HCT116 (cell line): ENCODE measurements at regions not wholly inside any gene's neighbourhood (a gene's known extent, or its start where the extent isn't known, plus 50 kb on each side); places are given as distances from the start of the nearest gene placed in this dataset.

ENCODE experiments used
- ATAC-seq: fragments of 200-7000 bp; cut with Tn5 transposase; 2 replicates; pipeline ENCODE4 v1.9.1; 2020; ENCODE audit warnings: mild to moderate bottlenecking, moderate library complexity
- BruUV-seq: library from RNA; stranded (reverse); fragments of 400-500 nt; replicated peaks from 2 replicates; lab custom pipeline; 2021; lab: Mats Ljungman, UMichigan
- CTCF ChIA-PET: fragments of 300-600 bp; sonication (Branson Sonifier 250); formaldehyde crosslinking; loops from one replicate; lab custom pipeline; 2021; ENCODE audit warnings: antibody characterized with exemption; lab: Charles Lee
- POLR2A ChIA-PET: fragments of 300-600, 350-600 bp; sonication (Branson Sonifier 250); formaldehyde crosslinking; loops from one replicate; lab custom pipeline; 2021; ENCODE audit warnings: antibody characterized with exemption; lab: Charles Lee
- RAD21 ChIA-PET, 2 experiments: fragments of 300-600 bp; sonication (Branson Sonifier 250); formaldehyde crosslinking; loops; one replicate each; lab custom pipeline; 2023; ENCODE audit warnings: low total read pairs in 2 of 2; ENCODE audit not compliant: uncharacterized antibody in 2 of 2, unreplicated experiment in 2 of 2, low non-redundant PET in 1 of 2; lab: Charles Lee
- DNase-seq: peaks from one replicate; pipeline ENCODE4 v3.0.0-alpha.2; 2010; ENCODE audit warnings: low read depth, low spot score
- H2AFZ ChIP-seq: fragments of 200-600 bp; shearing (Covaris generic), sonication (generic); 2 replicates; pipeline ENCODE4 v1.6.1; 2017; ENCODE audit warnings: low read depth, mixed run types, mixed read lengths, antibody characterized with exemption, low read length; ENCODE audit not compliant: poor library complexity, severe bottlenecking
- H3K27ac ChIP-seq: 2 replicates; pipeline ENCODE4 v1.5.1; 2012; ENCODE audit warnings: low read depth, low read length
- H3K27me3 ChIP-seq: fragments of 200-600 bp; sonication (generic); 2 replicates; pipeline ENCODE4 v1.6.1; 2016; ENCODE audit warnings: mixed run types, low read length, mixed read lengths; ENCODE audit not compliant: insufficient read depth
- H3K36me3 ChIP-seq, 2 experiments: fragments of 200-500 bp in 1 of 2; fragments of 200-600 bp in 1 of 2; sonication (Bioruptor generic) in 1 of 2; sonication (generic) in 1 of 2; 2 replicates each; pipeline versions ENCODE4 v1.5.1 to v1.6.1; 2014 to 2016; ENCODE audit warnings: low read length in 2 of 2, inconsistent platforms in 1 of 2, mixed read lengths in 1 of 2, mixed run types in 1 of 2; ENCODE audit not compliant: insufficient read depth in 2 of 2, control insufficient read depth in 1 of 2
- H3K4me1 ChIP-seq, 2 experiments: fragments of 200-600 bp in 1 of 2; sonication (generic) in 1 of 2; 2 replicates each; pipeline versions ENCODE4 v1.5.1 to v1.6.1; 2012 to 2017; ENCODE audit warnings: low read length in 2 of 2, inconsistent platforms in 1 of 2, mild to moderate bottlenecking in 1 of 2, mixed read lengths in 1 of 2, mixed run types in 1 of 2, moderate library complexity in 1 of 2; ENCODE audit not compliant: insufficient read depth in 2 of 2, control insufficient read depth in 1 of 2
- H3K4me2 ChIP-seq: fragments of 200-600 bp; sonication (generic); 2 replicates; pipeline ENCODE4 v1.6.1; 2017; ENCODE audit warnings: mixed run types, low read length, mixed read lengths
- H3K4me3 ChIP-seq, 2 experiments: fragments of 200-600 bp in 1 of 2; sonication (generic) in 1 of 2; replicated peaks in 1 of 2; 2 replicates each; pipeline ENCODE4 v1.5.1; 2011 to 2016; ENCODE audit warnings: low read length in 2 of 2, control low read depth in 1 of 2, low read depth in 1 of 2, mild to moderate bottlenecking in 1 of 2, mixed read lengths in 1 of 2, mixed run types in 1 of 2
- H3K79me2 ChIP-seq: fragments of 200-600 bp; sonication (generic); 2 replicates; pipeline ENCODE4 v1.6.1; 2017; ENCODE audit warnings: mild to moderate bottlenecking, mixed run types, low read length, moderate library complexity, mixed read lengths; ENCODE audit not compliant: insufficient read depth
- H3K9ac ChIP-seq: fragments of 200-600 bp; sonication (generic); 2 replicates; pipeline ENCODE4 v1.6.1; 2016; ENCODE audit warnings: low read length, mixed read lengths
- H3K9me2 ChIP-seq: fragments of 200-600 bp; sonication (generic), shearing (Covaris generic); 2 replicates; pipeline ENCODE4 v1.6.1; 2017; ENCODE audit warnings: mixed run types, mild to moderate bottlenecking, moderate library complexity; ENCODE audit not compliant: insufficient read depth
- H3K9me3 ChIP-seq, 2 experiments: fragments of 200-500 bp in 1 of 2; fragments of 200-600 bp in 1 of 2; sonication (Bioruptor generic) in 1 of 2; sonication (generic) in 1 of 2; 2 replicates each; pipeline ENCODE4 v1.6.1; 2014 to 2017; ENCODE audit warnings: low read length in 2 of 2, mixed read lengths in 2 of 2, inconsistent platforms in 1 of 2, low read depth in 1 of 2, mild to moderate bottlenecking in 1 of 2, mixed run types in 1 of 2, moderate library complexity in 1 of 2; ENCODE audit not compliant: control insufficient read depth in 1 of 2, insufficient read depth in 1 of 2
- H4K20me1 ChIP-seq: fragments of 200-600 bp; sonication (generic), shearing (Covaris generic); 2 replicates; pipeline ENCODE4 v1.6.1; 2017; ENCODE audit warnings: mixed run types, mild to moderate bottlenecking, moderate library complexity; ENCODE audit not compliant: insufficient read depth
- CBX3 ChIP-seq: IDR thresholded peaks from 2 replicates; pipeline ENCODE4 v1.6.1; 2012; ENCODE audit warnings: low read depth
- EZH2 ChIP-seq: fragments of 200-600 bp; sonication (generic); IDR thresholded peaks from 2 replicates; pipeline ENCODE4 v1.6.1; 2017; ENCODE audit warnings: antibody characterized with exemption, mixed run types
- FOSL1 ChIP-seq: IDR thresholded peaks from 2 replicates; pipeline ENCODE4 v1.6.1; 2012; ENCODE audit warnings: low read depth
- POLR2A ChIP-seq: IDR thresholded peaks from 2 replicates; pipeline ENCODE4 v1.7.0; 2011; ENCODE audit warnings: borderline replicate concordance; ENCODE audit not compliant: insufficient read depth, insufficient read length; ENCODE audit errors: extremely low read depth
- POLR2AphosphoS5 ChIP-seq: IDR thresholded peaks from 2 replicates; pipeline ENCODE4 v1.6.1; 2011; ENCODE audit warnings: mild to moderate bottlenecking, low read depth, low read length, moderate library complexity
- RAD21 ChIP-seq: IDR thresholded peaks from 2 replicates; pipeline ENCODE4 v1.6.1; 2012; ENCODE audit warnings: low read depth, mild to moderate bottlenecking
- ZFX ChIP-seq: fragments of 450-650 bp; IDR thresholded peaks from 2 replicates; pipeline ENCODE4 v1.6.1; 2017
- ZNF274 ChIP-seq: fragments of 200-500 bp; sonication (Bioruptor generic); IDR thresholded peaks from 2 replicates; pipeline ENCODE4 v1.6.1; 2014; ENCODE audit warnings: mild to moderate bottlenecking, low read depth, low read length, inconsistent platforms
- intact Hi-C: fragments of 100-400 bp; cut with micrococcal nuclease; formaldehyde crosslinking; loops from 2 replicates; pipeline ENCODE4 v1.10.0; 2022
- TF ChIP-seq, protein P1 (sequence below): IDR thresholded peaks from 2 replicates; pipeline ENCODE4 v1.6.1; 2012; ENCODE audit warnings: low read depth
- TF ChIP-seq, protein P2 (sequence below), 3 experiments: fragments of 200-600 bp in 1 of 3; sonication (generic) in 1 of 3; IDR thresholded peaks in 2 of 3; conservative IDR thresholded peaks in 1 of 3; 2 replicates each; pipeline ENCODE4 v1.5.1; 2012 to 2017; ENCODE audit warnings: low read depth in 2 of 3, low read length in 2 of 3, antibody characterized with exemption in 1 of 3, borderline replicate concordance in 1 of 3, control low read depth in 1 of 3, mild to moderate bottlenecking in 1 of 3, mixed read lengths in 1 of 3, mixed run types in 1 of 3, moderate library complexity in 1 of 3; ENCODE audit not compliant: insufficient read depth in 1 of 3
- TF ChIP-seq, protein P3 (sequence below): IDR thresholded peaks from 2 replicates; pipeline ENCODE4 v1.6.1; 2011; ENCODE audit warnings: mild to moderate bottlenecking, low read length, moderate library complexity; ENCODE audit not compliant: insufficient replicate concordance; ENCODE audit errors: extremely low read depth

DNA sequence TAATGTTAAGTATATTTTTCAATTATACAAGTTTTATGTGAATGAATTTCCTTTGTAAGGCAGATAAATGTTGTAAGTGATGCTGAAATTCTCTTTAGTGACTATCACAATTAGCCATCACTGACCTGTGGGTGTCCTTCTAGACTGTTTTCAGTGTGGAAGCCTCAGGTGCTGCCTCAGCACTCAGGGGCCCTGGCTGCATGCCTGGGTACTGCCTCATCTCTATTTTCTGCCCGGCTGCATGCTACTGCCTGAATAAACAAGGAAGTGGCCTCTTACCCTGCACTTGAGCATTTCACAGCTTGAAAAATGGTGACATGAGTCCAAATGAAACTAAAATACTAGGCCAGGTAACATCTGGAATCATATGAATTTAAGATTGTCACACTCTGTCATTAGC, 787.6 kb upstream of the SALL3 start:
- BruUV-seq: no TSS peak
- Histone ChIP-seq H4K20me1 (no peaks in the 10 kb centered on the region), H3K36me3 (no peaks in the 10 kb centered on the region), H3K9me3 (peaks cover 3 to 11% of the 10 kb centered on the region in 2 experiments; a peak in 2 of 4 replicates), H3K27me3 (no peaks in the 10 kb centered on the region), H3K4me2 (no peak overlapping the region), H3K9me2 (no peaks in the 10 kb centered on the region), H3K9ac (no peak overlapping the region), H2AFZ (no peak overlapping the region), H3K4me3 (no peak overlapping the region), H3K27ac (no peak overlapping the region), H3K4me1 (no peaks in the 10 kb centered on the region), H3K79me2 (no peaks in the 10 kb centered on the region)
- CTCF ChIA-PET: no interaction called here
- no peak for ATAC-seq
- TF ChIP-seq POLR2A: no peak
- DNase-seq: no peak
- intact Hi-C loops: no loop called here
- RAD21 ChIA-PET: no interaction called here
- POLR2A ChIA-PET: no interaction called here

DNA sequence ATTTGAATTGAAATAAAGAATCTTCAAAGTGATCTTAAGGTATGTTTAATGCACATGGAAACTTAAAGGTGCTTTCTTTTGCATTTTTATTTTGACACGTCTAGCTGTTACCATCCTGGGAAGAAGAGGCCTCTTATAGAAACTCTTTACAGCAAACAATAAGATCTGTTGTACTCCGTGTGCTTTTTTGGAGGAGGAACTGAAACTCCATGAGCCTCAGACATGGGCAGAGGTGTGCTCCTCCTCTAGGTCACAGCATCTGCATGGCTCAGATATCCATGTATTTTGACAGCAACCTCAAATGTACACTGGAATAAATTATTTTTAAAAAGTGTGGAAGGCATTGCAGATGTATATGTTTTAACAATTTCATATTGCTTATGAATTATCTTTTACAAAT, 783.3 kb upstream of the SALL3 start:
- Histone ChIP-seq H3K4me2 (no peak overlapping the region), H3K27me3 (no peaks in the 10 kb centered on the region)
- no TSS peak for BruUV-seq

More for the DNA sequence above, 783.3 kb upstream of the SALL3 start:
- DNase-seq (no peak), ATAC-seq (no peak)
- Histone ChIP-seq H3K79me2 (no peaks in the 10 kb centered on the region), H3K9ac (no peak overlapping the region), H3K4me1 (no peaks in the 10 kb centered on the region), H2AFZ (no peak overlapping the region), H3K27ac (no peak overlapping the region), H3K36me3 (no peaks in the 10 kb centered on the region), H4K20me1 (no peaks in the 10 kb centered on the region), H3K9me3 (peaks cover 11 to 16% of the 10 kb centered on the region in 2 experiments; a peak in 2 of 4 replicates), H3K4me3 (no peak overlapping the region), H3K9me2 (no peaks in the 10 kb centered on the region)
- ChIA-PET RAD21 (no interaction called here), POLR2A (no interaction called here), CTCF (no interaction called here)
- TF ChIP-seq EZH2 (no peak), RAD21 (no peak), POLR2A (no peak), POLR2AphosphoS5 (no peak), FOSL1 (no peak), CBX3 (no peak), ZFX (no peak), ZNF274 (no peak)
- TF ChIP-seq, protein P1, sequence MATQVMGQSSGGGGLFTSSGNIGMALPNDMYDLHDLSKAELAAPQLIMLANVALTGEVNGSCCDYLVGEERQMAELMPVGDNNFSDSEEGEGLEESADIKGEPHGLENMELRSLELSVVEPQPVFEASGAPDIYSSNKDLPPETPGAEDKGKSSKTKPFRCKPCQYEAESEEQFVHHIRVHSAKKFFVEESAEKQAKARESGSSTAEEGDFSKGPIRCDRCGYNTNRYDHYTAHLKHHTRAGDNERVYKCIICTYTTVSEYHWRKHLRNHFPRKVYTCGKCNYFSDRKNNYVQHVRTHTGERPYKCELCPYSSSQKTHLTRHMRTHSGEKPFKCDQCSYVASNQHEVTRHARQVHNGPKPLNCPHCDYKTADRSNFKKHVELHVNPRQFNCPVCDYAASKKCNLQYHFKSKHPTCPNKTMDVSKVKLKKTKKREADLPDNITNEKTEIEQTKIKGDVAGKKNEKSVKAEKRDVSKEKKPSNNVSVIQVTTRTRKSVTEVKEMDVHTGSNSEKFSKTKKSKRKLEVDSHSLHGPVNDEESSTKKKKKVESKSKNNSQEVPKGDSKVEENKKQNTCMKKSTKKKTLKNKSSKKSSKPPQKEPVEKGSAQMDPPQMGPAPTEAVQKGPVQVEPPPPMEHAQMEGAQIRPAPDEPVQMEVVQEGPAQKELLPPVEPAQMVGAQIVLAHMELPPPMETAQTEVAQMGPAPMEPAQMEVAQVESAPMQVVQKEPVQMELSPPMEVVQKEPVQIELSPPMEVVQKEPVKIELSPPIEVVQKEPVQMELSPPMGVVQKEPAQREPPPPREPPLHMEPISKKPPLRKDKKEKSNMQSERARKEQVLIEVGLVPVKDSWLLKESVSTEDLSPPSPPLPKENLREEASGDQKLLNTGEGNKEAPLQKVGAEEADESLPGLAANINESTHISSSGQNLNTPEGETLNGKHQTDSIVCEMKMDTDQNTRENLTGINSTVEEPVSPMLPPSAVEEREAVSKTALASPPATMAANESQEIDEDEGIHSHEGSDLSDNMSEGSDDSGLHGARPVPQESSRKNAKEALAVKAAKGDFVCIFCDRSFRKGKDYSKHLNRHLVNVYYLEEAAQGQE: no peak
- TF ChIP-seq, protein P2, sequence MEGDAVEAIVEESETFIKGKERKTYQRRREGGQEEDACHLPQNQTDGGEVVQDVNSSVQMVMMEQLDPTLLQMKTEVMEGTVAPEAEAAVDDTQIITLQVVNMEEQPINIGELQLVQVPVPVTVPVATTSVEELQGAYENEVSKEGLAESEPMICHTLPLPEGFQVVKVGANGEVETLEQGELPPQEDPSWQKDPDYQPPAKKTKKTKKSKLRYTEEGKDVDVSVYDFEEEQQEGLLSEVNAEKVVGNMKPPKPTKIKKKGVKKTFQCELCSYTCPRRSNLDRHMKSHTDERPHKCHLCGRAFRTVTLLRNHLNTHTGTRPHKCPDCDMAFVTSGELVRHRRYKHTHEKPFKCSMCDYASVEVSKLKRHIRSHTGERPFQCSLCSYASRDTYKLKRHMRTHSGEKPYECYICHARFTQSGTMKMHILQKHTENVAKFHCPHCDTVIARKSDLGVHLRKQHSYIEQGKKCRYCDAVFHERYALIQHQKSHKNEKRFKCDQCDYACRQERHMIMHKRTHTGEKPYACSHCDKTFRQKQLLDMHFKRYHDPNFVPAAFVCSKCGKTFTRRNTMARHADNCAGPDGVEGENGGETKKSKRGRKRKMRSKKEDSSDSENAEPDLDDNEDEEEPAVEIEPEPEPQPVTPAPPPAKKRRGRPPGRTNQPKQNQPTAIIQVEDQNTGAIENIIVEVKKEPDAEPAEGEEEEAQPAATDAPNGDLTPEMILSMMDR (IDR thresholded peaks at IDR 0.05 in 2 of 3, conservative IDR thresholded peaks at IDR 0.05 in 1 of 3; ENCODE audit: borderline replicate concordance in 1 of 3, insufficient read depth in 1 of 3, low read depth in 2 of 3, low read length in 2 of 3): no peak
- TF ChIP-seq, protein P3, sequence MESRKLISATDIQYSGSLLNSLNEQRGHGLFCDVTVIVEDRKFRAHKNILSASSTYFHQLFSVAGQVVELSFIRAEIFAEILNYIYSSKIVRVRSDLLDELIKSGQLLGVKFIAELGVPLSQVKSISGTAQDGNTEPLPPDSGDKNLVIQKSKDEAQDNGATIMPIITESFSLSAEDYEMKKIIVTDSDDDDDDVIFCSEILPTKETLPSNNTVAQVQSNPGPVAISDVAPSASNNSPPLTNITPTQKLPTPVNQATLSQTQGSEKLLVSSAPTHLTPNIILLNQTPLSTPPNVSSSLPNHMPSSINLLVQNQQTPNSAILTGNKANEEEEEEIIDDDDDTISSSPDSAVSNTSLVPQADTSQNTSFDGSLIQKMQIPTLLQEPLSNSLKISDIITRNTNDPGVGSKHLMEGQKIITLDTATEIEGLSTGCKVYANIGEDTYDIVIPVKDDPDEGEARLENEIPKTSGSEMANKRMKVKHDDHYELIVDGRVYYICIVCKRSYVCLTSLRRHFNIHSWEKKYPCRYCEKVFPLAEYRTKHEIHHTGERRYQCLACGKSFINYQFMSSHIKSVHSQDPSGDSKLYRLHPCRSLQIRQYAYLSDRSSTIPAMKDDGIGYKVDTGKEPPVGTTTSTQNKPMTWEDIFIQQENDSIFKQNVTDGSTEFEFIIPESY: no peak
- intact Hi-C loops: no loop called here
